Right atrium auricular region (tissue), 2 donors: ENCODE measurements at regions not wholly inside any gene's neighbourhood (a gene's known extent, or its start where the extent isn't known, plus 50 kb on each side); places are given as distances from the start of the nearest gene placed in this dataset.
"Not testable (repeated sequence)": the region's sequence is repeated elsewhere in the genome, so short reads cannot be mapped to it uniquely, and the experiment has no call there.

ENCODE experiments used
- DNase-seq: peaks from one replicate; pipeline ENCODE4 v3.0.0-alpha.2; 2019; ENCODE audit warnings: low spot score
- H3K27ac ChIP-seq, 2 donors: fragments of 200-600 bp; sonication (generic); 1 replicate in 1 of 2; 2 replicates in 1 of 2; pipeline ENCODE4 v1.5.1; 2016 to 2019
- H3K27me3 ChIP-seq, 2 donors: fragments of 200-600 bp; sonication (generic); one replicate each; pipeline versions ENCODE4 v1.5.1 to v1.6.0; 2017 to 2019
- H3K36me3 ChIP-seq: fragments of 200-600 bp; sonication (generic); one replicate; pipeline ENCODE4 v1.5.1; 2016
- H3K4me1 ChIP-seq, 2 donors: fragments of 200-600 bp; sonication (generic); one replicate each; pipeline versions ENCODE4 v1.5.1 to v1.6.0; 2017 to 2019
- H3K4me3 ChIP-seq, 2 donors: fragments of 200-600 bp; sonication (generic); 1 replicate in 1 of 2; 2 replicates in 1 of 2; pipeline ENCODE4 v1.5.1; 2017 to 2019; ENCODE audit warnings: mild to moderate bottlenecking in 1 of 2, moderate library complexity in 1 of 2
- H3K9me3 ChIP-seq, 2 donors: fragments of 200-600 bp; sonication (generic); one replicate each; pipeline ENCODE4 v1.5.1; 2019
- TF ChIP-seq, protein P1 (sequence below), 2 donors: fragments of 200-600 bp; sonication (generic); IDR thresholded peaks; one replicate each; pipeline ENCODE4 v1.5.1; 2019; ENCODE audit warnings: antibody characterized with exemption in 2 of 2

DNA sequence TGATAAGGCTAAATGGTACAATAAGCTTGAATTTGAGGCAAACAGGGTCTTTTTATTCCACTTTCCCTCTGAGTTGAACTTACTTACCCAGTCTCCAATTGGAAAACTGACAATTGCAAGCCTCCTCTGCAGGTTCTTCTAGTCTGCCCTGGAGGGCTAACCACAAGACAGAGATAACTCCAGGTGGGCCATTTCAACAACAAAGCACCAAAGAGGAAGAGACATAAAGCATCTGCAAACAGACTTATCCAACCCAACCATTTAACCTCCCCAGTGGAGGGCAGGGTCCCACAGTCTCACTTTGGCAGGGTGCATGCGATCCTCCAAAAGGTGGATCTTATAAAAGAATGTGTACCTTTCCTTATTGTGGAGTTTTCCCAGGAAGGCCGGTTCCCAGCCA lies 525.8 kb downstream of the DIPK2A start:
- TF ChIP-seq, protein P1, sequence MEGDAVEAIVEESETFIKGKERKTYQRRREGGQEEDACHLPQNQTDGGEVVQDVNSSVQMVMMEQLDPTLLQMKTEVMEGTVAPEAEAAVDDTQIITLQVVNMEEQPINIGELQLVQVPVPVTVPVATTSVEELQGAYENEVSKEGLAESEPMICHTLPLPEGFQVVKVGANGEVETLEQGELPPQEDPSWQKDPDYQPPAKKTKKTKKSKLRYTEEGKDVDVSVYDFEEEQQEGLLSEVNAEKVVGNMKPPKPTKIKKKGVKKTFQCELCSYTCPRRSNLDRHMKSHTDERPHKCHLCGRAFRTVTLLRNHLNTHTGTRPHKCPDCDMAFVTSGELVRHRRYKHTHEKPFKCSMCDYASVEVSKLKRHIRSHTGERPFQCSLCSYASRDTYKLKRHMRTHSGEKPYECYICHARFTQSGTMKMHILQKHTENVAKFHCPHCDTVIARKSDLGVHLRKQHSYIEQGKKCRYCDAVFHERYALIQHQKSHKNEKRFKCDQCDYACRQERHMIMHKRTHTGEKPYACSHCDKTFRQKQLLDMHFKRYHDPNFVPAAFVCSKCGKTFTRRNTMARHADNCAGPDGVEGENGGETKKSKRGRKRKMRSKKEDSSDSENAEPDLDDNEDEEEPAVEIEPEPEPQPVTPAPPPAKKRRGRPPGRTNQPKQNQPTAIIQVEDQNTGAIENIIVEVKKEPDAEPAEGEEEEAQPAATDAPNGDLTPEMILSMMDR (IDR thresholded peaks at IDR 0.05): no peak

DNA sequence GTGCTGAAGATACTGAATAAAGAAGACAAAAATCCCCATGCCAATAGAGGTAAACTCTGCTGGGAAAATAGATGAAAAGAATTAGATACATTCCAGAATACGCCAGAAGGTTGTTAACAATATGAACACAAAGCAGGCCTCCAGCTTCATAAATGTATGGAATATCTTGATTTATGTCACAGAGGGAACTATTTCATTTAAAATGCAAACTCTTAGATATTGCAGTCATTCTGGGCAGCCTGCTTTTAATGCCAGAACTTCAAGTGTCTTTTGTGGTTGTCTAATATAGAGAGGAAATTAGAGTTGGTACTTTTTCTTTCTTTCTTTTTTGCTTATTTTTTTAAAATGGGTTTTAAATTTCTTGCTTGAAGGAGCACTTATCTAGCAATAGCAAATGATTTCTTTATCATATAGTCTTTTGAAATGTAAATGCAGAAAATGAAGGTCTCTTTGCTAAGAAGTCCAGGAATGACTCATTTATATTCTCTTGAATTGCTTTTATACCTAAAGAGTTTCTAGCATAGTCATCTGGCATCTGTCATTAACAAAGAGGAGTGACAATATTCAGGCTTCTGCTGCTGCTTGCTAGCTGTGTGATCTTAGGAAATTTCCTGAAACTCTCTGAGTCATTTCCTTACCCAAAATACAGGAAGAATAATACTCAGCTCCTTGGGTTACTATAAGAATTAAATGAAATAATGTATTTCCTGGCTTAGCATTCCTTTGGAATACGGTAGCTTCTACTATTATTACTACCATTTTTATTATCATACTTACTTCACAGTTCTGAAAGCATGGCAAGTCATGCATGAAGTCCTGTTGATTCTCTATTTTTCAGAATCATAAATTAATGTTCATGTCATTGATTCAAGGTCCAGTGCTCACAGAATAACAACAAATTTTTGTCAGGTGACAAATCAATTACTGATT lies 527.6 kb downstream of the DIPK2A start:
- Histone ChIP-seq H3K27me3 (no peaks in the 10 kb centered on the region), H3K36me3 (no peaks in the 10 kb centered on the region), H3K4me1 (no peaks in the 10 kb centered on the region), H3K4me3 (no peak overlapping the region), H3K9me3 (no peaks in the 10 kb centered on the region), H3K27ac (no peak overlapping the region)
- DNase-seq: no peak
- TF ChIP-seq, protein P1 (IDR thresholded peaks at IDR 0.05): no peak

More for the DNA sequence above, 525.8 kb downstream of the DIPK2A start:
- Histone ChIP-seq H3K36me3 (no peaks in the 10 kb centered on the region), H3K27me3 (no peaks in the 10 kb centered on the region), H3K9me3 (no peaks in the 10 kb centered on the region), H3K27ac (no peak overlapping the region), H3K4me1 (no peaks in the 10 kb centered on the region), H3K4me3 (no peak overlapping the region)
- no peak for DNase-seq

DNA sequence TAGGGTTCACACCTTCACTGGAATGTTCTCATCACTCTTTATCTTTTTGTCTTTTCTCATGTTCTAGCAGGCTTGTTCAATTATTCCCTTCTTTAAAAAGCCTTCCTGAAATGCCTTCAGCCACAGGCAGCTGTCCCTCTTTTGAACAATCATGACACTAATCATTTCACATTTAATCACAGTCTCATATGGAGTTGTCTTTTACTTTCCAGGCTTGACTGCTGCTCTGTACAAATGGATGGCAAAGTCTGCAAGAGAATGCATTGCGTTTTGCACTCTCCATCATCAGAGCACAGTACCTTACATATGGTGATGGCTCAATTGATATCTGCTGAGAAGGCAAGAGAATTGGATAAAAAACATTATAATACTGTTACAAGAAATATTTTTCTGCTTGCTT lies 529.8 kb downstream of the DIPK2A start:
- Histone ChIP-seq H3K4me1 (no peaks in the 10 kb centered on the region), H3K4me3 (no peak overlapping the region), H3K36me3 (no peaks in the 10 kb centered on the region), H3K9me3 (no peaks in the 10 kb centered on the region), H3K27me3 (no peaks in the 10 kb centered on the region), H3K27ac (no peak overlapping the region)
- TF ChIP-seq, protein P1 (IDR thresholded peaks at IDR 0.05): no peak
- no peak for DNase-seq

DNA sequence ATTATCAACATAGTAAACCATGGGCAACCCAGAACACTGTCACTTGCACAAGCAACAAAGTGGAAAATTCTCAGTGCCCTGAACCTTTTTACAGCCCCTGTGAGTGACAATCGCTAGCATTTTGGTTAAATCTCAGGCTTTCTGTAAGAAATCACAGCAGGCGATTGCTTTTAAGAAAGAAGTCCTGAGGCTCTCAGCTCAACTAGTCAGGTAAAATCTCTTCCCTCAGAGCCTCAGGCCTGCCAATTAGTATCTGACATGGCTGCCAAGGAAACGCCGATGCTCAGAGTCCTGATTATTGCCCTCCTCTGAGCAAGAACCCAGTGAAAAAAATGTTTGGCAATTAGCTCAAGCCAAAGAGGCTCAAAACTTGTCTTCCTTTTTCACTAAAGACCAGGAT lies 530.8 kb downstream of the DIPK2A start:
- H3K4me1 ChIP-seq: no peaks in the 10 kb centered on the region
- no peaks in the 10 kb centered on the region for H3K27me3 ChIP-seq
- no peak for DNase-seq
- H3K4me3 ChIP-seq: no peak overlapping the region
- TF ChIP-seq, protein P1 (IDR thresholded peaks at IDR 0.05): no peak
- no peaks in the 10 kb centered on the region for H3K9me3 ChIP-seq
- no peak overlapping the region for H3K27ac ChIP-seq
- no peaks in the 10 kb centered on the region for H3K36me3 ChIP-seq

DNA sequence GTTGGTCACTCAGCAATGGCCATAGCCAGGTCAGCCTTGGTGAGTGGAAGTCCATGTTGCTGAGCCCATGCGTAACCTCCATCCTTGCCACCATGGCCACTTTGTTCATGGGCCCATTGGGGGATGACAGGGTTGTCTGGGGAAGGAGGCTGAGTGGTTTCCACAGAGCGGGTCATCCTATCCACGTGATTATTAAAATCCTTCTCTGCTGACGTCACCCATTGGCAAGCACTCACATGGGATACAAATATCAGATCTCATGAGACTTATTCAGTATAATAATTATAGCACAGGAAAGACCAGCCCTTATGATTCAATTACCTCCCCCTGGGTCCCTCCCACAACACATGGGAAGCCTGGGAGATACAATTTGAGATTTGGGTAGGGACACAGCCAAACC lies 534.8 kb downstream of the DIPK2A start:
- not testable (repeated sequence) for DNase-seq, H3K36me3 ChIP-seq, H3K4me1 ChIP-seq, H3K27me3 ChIP-seq, H3K4me3 ChIP-seq, H3K27ac ChIP-seq, H3K9me3 ChIP-seq

DNA sequence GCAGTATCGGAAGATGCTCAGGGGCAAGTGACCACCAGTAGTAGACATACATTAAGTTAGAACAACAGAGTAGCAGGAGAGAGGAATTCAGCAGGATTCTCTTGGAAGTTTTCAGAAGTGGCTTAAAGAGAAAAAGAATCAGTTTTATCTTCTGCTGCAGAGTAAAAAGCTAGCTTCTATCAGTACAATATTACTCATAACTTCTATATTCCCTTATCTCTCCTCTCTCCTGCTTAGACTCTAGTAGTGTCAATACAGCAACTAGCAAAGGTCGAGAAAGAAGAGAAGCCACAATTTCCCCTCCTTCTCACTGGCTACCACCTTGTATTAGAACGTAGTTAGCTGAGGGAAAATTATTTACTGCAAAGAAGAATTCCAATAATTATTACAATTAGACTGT lies 539.7 kb downstream of the DIPK2A start:
- Histone ChIP-seq H3K4me3 (no peak overlapping the region), H3K9me3 (no peaks in the 10 kb centered on the region), H3K36me3 (no peaks in the 10 kb centered on the region), H3K4me1 (no peaks in the 10 kb centered on the region), H3K27me3 (no peaks in the 10 kb centered on the region), H3K27ac (no peak overlapping the region)
- no peak for DNase-seq
- TF ChIP-seq, protein P1 (IDR thresholded peaks at IDR 0.05): no peak
